AG09309 (cell line): ENCODE measurements at regions not wholly inside any gene's neighbourhood (a gene's known extent, or its start where the extent isn't known, plus 50 kb on each side); places are given as distances from the start of the nearest gene placed in this dataset.

Experiments
- DNase-seq: peaks from one replicate; pipeline ENCODE4 v3.0.0-alpha.2; 2010; ENCODE audit warnings: low read depth
- H3K4me3 ChIP-seq: 2 replicates; pipeline ENCODE4 v1.5.1; 2011; ENCODE audit warnings: mild to moderate bottlenecking, low read depth, low read length, moderate library complexity; ENCODE audit not compliant: control insufficient read depth
- CTCF ChIP-seq: IDR thresholded peaks from 2 replicates; pipeline ENCODE4 v1.5.1; 2011; ENCODE audit warnings: mild to moderate bottlenecking, low read depth, low read length, inconsistent platforms; ENCODE audit not compliant: insufficient read depth, control insufficient read depth; ENCODE audit errors: missing control alignments

- TF ChIP-seq CTCF: no peak
- H3K4me3 ChIP-seq: no peak overlapping the region
- DNase-seq: no peak
Observed at GRCh38 chr11:91700854-91701253, 523.8 kb upstream of the FAT3 start.

- no peak for TF ChIP-seq CTCF
- DNase-seq: no peak
- no peak overlapping the region for H3K4me3 ChIP-seq
Observed at GRCh38 chr11:91698845-91699244, 525.8 kb upstream of the FAT3 start.

- no peak for DNase-seq
- TF ChIP-seq CTCF: no peak
- H3K4me3 ChIP-seq: no peak overlapping the region
Observed at GRCh38 chr11:91694331-91694730, 530.3 kb upstream of the FAT3 start.

GRCh38 chr11:91691872-91692271, 532.7 kb upstream of the FAT3 start:
- TF ChIP-seq CTCF: no peak
- H3K4me3 ChIP-seq: no peak overlapping the region
- DNase-seq: no peak

- H3K4me3 ChIP-seq: no peak overlapping the region
- TF ChIP-seq CTCF: no peak
- DNase-seq: no peak
Observed at GRCh38 chr11:91688672-91689071, 535.9 kb upstream of the FAT3 start.

GRCh38 chr11:91686700-91687099, 537.9 kb upstream of the FAT3 start:
- no peak for DNase-seq

More at GRCh38 chr11:91686700-91687099, 537.9 kb upstream of the FAT3 start:
- H3K4me3 ChIP-seq: no peak overlapping the region
- no peak for TF ChIP-seq CTCF
